NCI-H524 (cell line): ENCODE measurements at regions not wholly inside any gene's neighbourhood (a gene's known extent, or its start where the extent isn't known, plus 50 kb on each side); places are given as distances from the start of the nearest gene placed in this dataset.

Experiments used
- DNase-seq, 2 experiments: peaks; one replicate each; lab custom pipeline; 2025; lab: John Stamatoyannopoulos, UW

GRCh38 chr18:76126327-76126726, 368.7 kb downstream of the ZNF516 start:
- peak; percentile 72 to 81 for DNase-seq

- peak; percentile 91 to 97 for DNase-seq
Measured at GRCh38 chr18:76121011-76121410, 374.0 kb downstream of the ZNF516 start.

GRCh38 chr18:76115580-76115979, 379.5 kb downstream of the ZNF516 start:
- DNase-seq, result no peak

GRCh38 chr18:76113101-76113500, 381.9 kb downstream of the ZNF516 start:
- DNase-seq, result no peak

- DNase-seq, result peak in 1 of 2 experiments; percentile 2
Measured at GRCh38 chr18:76102626-76103025, 392.4 kb downstream of the ZNF516 start.

- no peak for DNase-seq
Measured at GRCh38 chr18:76102156-76102555, 392.9 kb downstream of the ZNF516 start.

GRCh38 chr18:76099931-76100457, 395.0 kb downstream of the ZNF516 start:
- DNase-seq, result peak; percentile 3 to 49

GRCh38 chr18:76098674-76099411, 396.2 kb downstream of the ZNF516 start:
- DNase-seq, result no peak

GRCh38 chr18:76081536-76081935, 413.5 kb downstream of the ZNF516 start:
- DNase-seq, result no peak

GRCh38 chr18:76080430-76080829, 414.6 kb downstream of the ZNF516 start:
- no peak for DNase-seq

GRCh38 chr18:76075777-76076176, 419.3 kb downstream of the ZNF516 start:
- no peak for DNase-seq

GRCh38 chr18:76064998-76065397, 430.0 kb downstream of the ZNF516 start:
- DNase-seq, result peak; percentile 11 to 34

GRCh38 chr18:76058146-76058545, 436.9 kb downstream of the ZNF516 start:
- no peak for DNase-seq

GRCh38 chr18:76057386-76057785, 437.7 kb downstream of the ZNF516 start:
- DNase-seq, result no peak

GRCh38 chr18:76056471-76057110, 438.5 kb downstream of the ZNF516 start:
- no peak for DNase-seq

GRCh38 chr18:76055578-76055977, 439.5 kb downstream of the ZNF516 start:
- no peak for DNase-seq

GRCh38 chr18:76055025-76055424, 440.0 kb downstream of the ZNF516 start:
- DNase-seq, result no peak

- DNase-seq, result peak in 1 of 2 experiments; percentile 55
Measured at GRCh38 chr18:76054156-76054555, 440.9 kb downstream of the ZNF516 start.

- no peak for DNase-seq
Measured at GRCh38 chr18:76053551-76053950, 441.5 kb downstream of the ZNF516 start.

GRCh38 chr18:76052227-76052595, 442.8 kb downstream of the ZNF516 start:
- no peak for DNase-seq

GRCh38 chr18:76051396-76052226, 443.4 kb downstream of the ZNF516 start:
- DNase-seq, result no peak

- DNase-seq, result no peak
Measured at GRCh38 chr18:76046221-76046620, 448.8 kb downstream of the ZNF516 start.

GRCh38 chr18:76042511-76042910, 452.5 kb downstream of the ZNF516 start:
- DNase-seq, result no peak
